ENCODE measurements at regions not wholly inside any gene's neighbourhood (a gene's known extent, or its start where the extent isn't known, plus 50 kb on each side); places are given as distances from the start of the nearest gene placed in this dataset.

DNA sequence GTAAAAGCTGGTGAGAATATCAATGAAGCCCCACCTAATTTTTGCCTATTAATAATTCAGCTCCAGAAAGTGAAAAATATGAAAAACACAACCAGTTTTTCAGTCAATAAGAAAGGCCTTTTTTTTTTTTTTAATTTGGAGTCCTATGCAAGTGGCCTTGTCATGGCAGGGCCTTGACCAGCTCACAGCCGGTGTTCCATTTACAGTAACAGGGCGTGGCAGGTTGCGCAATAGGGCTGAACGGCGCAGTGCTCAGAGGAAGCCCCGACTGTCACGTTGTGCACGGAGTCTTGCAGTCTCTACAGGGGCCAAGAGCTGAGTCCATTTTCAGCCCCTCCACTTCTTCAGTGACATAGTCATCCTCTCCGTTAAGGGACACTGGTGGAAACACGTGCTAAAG lies 184.1 kb upstream of the FN1 start (continued):
- TF ChIP-seq, protein P1, sequence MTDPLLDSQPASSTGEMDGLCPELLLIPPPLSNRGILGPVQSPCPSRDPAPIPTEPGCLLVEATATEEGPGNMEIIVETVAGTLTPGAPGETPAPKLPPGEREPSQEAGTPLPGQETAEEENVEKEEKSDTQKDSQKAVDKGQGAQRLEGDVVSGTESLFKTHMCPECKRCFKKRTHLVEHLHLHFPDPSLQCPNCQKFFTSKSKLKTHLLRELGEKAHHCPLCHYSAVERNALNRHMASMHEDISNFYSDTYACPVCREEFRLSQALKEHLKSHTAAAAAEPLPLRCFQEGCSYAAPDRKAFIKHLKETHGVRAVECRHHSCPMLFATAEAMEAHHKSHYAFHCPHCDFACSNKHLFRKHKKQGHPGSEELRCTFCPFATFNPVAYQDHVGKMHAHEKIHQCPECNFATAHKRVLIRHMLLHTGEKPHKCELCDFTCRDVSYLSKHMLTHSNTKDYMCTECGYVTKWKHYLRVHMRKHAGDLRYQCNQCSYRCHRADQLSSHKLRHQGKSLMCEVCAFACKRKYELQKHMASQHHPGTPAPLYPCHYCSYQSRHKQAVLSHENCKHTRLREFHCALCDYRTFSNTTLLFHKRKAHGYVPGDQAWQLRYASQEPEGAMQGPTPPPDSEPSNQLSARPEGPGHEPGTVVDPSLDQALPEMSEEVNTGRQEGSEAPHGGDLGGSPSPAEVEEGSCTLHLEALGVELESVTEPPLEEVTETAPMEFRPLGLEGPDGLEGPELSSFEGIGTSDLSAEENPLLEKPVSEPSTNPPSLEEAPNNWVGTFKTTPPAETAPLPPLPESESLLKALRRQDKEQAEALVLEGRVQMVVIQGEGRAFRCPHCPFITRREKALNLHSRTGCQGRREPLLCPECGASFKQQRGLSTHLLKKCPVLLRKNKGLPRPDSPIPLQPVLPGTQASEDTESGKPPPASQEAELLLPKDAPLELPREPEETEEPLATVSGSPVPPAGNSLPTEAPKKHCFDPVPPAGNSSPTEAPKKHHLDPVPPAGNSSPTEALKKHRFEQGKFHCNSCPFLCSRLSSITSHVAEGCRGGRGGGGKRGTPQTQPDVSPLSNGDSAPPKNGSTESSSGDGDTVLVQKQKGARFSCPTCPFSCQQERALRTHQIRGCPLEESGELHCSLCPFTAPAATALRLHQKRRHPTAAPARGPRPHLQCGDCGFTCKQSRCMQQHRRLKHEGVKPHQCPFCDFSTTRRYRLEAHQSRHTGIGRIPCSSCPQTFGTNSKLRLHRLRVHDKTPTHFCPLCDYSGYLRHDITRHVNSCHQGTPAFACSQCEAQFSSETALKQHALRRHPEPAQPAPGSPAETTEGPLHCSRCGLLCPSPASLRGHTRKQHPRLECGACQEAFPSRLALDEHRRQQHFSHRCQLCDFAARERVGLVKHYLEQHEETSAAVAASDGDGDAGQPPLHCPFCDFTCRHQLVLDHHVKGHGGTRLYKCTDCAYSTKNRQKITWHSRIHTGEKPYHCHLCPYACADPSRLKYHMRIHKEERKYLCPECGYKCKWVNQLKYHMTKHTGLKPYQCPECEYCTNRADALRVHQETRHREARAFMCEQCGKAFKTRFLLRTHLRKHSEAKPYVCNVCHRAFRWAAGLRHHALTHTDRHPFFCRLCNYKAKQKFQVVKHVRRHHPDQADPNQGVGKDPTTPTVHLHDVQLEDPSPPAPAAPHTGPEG (CRISPR knock-in tag; IDR thresholded peaks at IDR 0.05), result no peak
- TF ChIP-seq NFKB2 (CRISPR knock-in tag; IDR thresholded peaks at IDR 0.05; ENCODE audit: borderline replicate concordance) (no peak), ZNF20 (CRISPR knock-in tag; IDR thresholded peaks at IDR 0.05) (no peak), RXRA (CRISPR knock-in tag; IDR thresholded peaks at IDR 0.05) (peak; percentile 46; the same call in 1 of the 2 replicates), POLR2A (IDR thresholded peaks at IDR 0.05; ENCODE audit: insufficient read depth in 1 of 2, low read depth in 2 of 2, low read length in 2 of 2) (no peak), NR2F2 (IDR thresholded peaks at IDR 0.05; ENCODE audit: borderline replicate concordance, low read depth) (no peak), ZNF607 (CRISPR knock-in tag; IDR thresholded peaks at IDR 0.05; ENCODE audit: borderline replicate concordance) (no peak), SRY (CRISPR knock-in tag; IDR thresholded peaks at IDR 0.05) (no peak), BRD4 (CRISPR knock-in tag; IDR thresholded peaks at IDR 0.05) (no peak), FOXK1 (CRISPR knock-in tag; IDR thresholded peaks at IDR 0.05; ENCODE audit: borderline replicate concordance, low read depth) (no peak), CBX5 (CRISPR knock-in tag; IDR thresholded peaks at IDR 0.05; ENCODE audit: borderline replicate concordance) (peak; percentile 66; the same call in 1 of the 2 replicates), NAIF1 (CRISPR knock-in tag; IDR thresholded peaks at IDR 0.05; ENCODE audit: borderline replicate concordance) (no peak), CEBPB (IDR thresholded peaks at IDR 0.05; ENCODE audit: borderline replicate concordance, low read depth, low read length) (peak; percentile 98), ZFX (CRISPR knock-in tag; IDR thresholded peaks at IDR 0.05; ENCODE audit: low read depth) (peak; percentile 12; the same call in 1 of the 2 replicates), ZMYM2 (CRISPR knock-in tag; IDR thresholded peaks at IDR 0.05) (no peak; the same call in 1 of the 2 replicates)
- TF ChIP-seq, protein P2, sequence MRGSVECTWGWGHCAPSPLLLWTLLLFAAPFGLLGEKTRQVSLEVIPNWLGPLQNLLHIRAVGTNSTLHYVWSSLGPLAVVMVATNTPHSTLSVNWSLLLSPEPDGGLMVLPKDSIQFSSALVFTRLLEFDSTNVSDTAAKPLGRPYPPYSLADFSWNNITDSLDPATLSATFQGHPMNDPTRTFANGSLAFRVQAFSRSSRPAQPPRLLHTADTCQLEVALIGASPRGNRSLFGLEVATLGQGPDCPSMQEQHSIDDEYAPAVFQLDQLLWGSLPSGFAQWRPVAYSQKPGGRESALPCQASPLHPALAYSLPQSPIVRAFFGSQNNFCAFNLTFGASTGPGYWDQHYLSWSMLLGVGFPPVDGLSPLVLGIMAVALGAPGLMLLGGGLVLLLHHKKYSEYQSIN (CRISPR knock-in tag; IDR thresholded peaks at IDR 0.05; ENCODE audit: borderline replicate concordance), result no peak
- TF ChIP-seq, protein P3, sequence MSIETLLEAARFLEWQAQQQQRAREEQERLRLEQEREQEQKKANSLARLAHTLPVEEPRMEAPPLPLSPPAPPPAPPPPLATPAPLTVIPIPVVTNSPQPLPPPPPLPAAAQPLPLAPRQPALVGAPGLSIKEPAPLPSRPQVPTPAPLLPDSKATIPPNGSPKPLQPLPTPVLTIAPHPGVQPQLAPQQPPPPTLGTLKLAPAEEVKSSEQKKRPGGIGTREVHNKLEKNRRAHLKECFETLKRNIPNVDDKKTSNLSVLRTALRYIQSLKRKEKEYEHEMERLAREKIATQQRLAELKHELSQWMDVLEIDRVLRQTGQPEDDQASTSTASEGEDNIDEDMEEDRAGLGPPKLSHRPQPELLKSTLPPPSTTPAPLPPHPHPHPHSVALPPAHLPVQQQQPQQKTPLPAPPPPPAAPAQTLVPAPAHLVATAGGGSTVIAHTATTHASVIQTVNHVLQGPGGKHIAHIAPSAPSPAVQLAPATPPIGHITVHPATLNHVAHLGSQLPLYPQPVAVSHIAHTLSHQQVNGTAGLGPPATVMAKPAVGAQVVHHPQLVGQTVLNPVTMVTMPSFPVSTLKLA (IDR thresholded peaks at IDR 0.05), result no peak
- TF ChIP-seq, protein P4, sequence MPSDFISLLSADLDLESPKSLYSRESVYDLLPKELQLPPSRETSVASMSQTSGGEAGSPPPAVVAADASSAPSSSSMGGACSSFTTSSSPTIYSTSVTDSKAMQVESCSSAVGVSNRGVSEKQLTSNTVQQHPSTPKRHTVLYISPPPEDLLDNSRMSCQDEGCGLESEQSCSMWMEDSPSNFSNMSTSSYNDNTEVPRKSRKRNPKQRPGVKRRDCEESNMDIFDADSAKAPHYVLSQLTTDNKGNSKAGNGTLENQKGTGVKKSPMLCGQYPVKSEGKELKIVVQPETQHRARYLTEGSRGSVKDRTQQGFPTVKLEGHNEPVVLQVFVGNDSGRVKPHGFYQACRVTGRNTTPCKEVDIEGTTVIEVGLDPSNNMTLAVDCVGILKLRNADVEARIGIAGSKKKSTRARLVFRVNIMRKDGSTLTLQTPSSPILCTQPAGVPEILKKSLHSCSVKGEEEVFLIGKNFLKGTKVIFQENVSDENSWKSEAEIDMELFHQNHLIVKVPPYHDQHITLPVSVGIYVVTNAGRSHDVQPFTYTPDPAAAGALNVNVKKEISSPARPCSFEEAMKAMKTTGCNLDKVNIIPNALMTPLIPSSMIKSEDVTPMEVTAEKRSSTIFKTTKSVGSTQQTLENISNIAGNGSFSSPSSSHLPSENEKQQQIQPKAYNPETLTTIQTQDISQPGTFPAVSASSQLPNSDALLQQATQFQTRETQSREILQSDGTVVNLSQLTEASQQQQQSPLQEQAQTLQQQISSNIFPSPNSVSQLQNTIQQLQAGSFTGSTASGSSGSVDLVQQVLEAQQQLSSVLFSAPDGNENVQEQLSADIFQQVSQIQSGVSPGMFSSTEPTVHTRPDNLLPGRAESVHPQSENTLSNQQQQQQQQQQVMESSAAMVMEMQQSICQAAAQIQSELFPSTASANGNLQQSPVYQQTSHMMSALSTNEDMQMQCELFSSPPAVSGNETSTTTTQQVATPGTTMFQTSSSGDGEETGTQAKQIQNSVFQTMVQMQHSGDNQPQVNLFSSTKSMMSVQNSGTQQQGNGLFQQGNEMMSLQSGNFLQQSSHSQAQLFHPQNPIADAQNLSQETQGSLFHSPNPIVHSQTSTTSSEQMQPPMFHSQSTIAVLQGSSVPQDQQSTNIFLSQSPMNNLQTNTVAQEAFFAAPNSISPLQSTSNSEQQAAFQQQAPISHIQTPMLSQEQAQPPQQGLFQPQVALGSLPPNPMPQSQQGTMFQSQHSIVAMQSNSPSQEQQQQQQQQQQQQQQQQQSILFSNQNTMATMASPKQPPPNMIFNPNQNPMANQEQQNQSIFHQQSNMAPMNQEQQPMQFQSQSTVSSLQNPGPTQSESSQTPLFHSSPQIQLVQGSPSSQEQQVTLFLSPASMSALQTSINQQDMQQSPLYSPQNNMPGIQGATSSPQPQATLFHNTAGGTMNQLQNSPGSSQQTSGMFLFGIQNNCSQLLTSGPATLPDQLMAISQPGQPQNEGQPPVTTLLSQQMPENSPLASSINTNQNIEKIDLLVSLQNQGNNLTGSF (CRISPR knock-in tag; IDR thresholded peaks at IDR 0.05), result no peak

All from HepG2 (cell line).